ENCODE measurements at regions not wholly inside any gene's neighbourhood (a gene's known extent, or its start where the extent isn't known, plus 50 kb on each side); places are given as distances from the start of the nearest gene placed in this dataset.

DNA sequence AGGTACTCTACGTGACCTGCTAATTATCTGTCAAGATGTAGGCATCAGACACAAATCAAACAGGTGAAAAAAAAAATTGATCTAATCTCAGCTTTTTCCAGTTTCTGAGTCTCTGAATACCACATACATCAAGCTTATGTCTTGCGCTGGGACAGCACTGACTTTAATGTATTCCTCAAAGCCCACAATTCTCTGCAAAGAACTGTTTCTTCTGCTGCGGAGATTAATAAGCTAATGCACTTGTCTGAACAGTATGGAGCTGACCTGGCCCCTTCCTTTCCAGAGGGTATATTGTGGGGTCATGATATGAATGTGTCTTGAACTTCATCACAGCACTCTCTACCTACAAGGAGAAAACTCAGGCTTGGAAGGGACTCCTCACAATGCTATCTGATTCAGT, 87.8 kb downstream of the FOXB1 start:
- no peak for DNase-seq (ENCODE audit: low read depth)
- no peak overlapping the region for H3K4me3 ChIP-seq (ENCODE audit: low read depth, low read length)
- TF ChIP-seq, protein P1, sequence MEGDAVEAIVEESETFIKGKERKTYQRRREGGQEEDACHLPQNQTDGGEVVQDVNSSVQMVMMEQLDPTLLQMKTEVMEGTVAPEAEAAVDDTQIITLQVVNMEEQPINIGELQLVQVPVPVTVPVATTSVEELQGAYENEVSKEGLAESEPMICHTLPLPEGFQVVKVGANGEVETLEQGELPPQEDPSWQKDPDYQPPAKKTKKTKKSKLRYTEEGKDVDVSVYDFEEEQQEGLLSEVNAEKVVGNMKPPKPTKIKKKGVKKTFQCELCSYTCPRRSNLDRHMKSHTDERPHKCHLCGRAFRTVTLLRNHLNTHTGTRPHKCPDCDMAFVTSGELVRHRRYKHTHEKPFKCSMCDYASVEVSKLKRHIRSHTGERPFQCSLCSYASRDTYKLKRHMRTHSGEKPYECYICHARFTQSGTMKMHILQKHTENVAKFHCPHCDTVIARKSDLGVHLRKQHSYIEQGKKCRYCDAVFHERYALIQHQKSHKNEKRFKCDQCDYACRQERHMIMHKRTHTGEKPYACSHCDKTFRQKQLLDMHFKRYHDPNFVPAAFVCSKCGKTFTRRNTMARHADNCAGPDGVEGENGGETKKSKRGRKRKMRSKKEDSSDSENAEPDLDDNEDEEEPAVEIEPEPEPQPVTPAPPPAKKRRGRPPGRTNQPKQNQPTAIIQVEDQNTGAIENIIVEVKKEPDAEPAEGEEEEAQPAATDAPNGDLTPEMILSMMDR (IDR thresholded peaks at IDR 0.05; ENCODE audit: control insufficient read depth, extremely low read depth, insufficient read depth) = no peak

DNA sequence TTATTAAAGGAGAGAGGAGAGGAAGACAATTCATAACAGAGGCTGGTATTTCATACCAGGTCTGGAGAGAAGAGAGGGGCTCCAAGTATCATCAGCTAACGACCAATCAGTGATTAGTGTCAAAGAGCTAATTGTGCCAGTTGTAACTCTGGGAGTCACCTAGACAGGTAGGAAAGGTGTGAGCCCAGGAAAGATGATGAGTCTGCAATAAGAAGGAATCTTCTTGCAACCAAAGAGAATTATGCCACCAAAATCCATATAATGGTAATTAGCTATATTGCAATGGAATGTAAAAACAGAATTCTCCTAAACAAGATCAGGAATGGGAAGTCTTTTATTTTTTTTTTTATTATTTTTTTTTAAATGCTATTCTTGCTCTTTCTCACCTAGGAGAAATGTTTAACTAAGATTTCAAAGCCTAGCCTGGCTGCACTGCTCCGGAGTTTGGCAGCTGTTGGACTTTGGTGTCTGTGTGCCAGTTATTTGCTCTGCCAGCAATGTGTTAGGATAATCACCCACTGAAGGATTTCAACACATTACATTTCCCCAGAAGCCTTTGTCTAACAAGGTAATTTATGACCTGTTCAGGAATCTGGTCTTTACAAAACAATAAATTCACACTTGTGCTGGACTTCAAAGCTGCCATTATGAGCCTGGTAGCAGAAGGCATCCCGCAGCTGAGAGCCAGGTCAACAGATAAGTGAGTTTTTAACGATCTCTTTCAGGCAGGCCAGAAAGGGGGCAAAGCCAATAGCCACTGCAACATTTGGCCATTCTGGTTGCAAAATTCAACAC, 89.4 kb downstream of the FOXB1 start:
- TF ChIP-seq, protein P1 (IDR thresholded peaks at IDR 0.05; ENCODE audit: control insufficient read depth, extremely low read depth, insufficient read depth) = no peak
- DNase-seq (ENCODE audit: low read depth) = no peak
- H3K4me3 ChIP-seq (ENCODE audit: low read depth, low read length) = no peak overlapping the region

DNA sequence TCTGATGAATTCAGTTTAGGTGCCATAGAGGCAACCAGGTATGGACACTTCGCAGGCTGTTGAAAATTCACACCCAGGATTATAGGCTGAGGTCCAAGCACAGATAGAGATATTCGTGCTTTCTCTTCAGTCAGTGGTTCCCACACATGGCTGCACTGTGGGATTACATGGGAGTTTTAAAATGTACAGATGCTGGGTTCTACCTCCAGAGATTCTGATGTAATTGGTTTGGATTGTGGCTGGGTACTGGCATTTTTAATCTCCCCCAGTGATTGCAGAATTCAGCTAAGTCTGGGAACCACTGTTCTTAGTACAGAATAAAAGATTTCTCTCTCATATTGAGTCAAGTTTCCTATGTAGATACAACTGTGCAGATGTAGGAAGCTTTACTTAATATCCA, 91.6 kb downstream of the FOXB1 start:
- TF ChIP-seq, protein P1 (IDR thresholded peaks at IDR 0.05; ENCODE audit: control insufficient read depth, extremely low read depth, insufficient read depth) = no peak

DNA sequence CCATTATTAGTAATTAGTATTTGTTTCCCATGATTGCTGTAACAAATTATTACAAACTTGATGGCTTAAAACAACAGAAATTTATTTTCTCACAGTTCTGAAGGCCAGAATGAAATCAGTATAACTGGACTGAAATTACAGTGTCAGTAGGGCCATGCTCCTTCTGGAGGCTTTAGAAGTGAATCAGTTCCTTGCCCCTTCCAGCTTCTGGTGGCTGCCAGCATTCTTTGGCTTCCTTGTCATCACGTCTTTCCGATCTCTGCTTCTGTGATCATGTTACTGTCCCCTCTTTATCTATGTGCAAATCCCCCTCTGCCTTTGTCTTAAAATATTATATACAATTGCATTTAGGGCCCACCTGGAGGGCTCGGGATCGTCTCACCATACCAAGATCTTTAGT, 92.0 kb downstream of the FOXB1 start:
- no peak overlapping the region for H3K4me3 ChIP-seq (ENCODE audit: low read depth, low read length)
- DNase-seq (ENCODE audit: low read depth) = no peak
- TF ChIP-seq, protein P1 (IDR thresholded peaks at IDR 0.05; ENCODE audit: control insufficient read depth, extremely low read depth, insufficient read depth) = no peak

More for the DNA sequence above, 91.6 kb downstream of the FOXB1 start:
- DNase-seq (ENCODE audit: low read depth) = no peak
- H3K4me3 ChIP-seq (ENCODE audit: low read depth, low read length) = no peak overlapping the region

DNA sequence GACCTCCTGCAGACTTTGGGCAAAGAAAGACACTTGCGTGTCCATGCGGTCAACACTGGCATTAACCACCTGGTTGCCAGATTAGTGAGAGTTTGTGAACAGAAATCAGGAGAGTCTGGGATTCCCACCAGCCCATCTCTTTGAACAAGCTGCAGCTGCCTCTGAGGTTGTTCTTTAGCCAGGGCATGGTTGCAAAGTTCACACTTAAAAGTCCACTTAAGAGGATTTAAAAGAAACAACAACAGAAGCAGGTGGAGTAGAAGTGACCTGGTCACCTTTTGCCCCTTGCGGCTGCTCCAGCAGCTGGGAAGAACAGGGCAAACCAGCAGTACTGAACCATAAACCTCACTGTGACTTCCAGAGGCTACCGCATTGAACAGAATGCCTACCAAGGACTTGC, 97.3 kb downstream of the FOXB1 start:
- no peak overlapping the region for H3K4me3 ChIP-seq (ENCODE audit: low read depth, low read length)
- TF ChIP-seq, protein P1 (IDR thresholded peaks at IDR 0.05; ENCODE audit: control insufficient read depth, extremely low read depth, insufficient read depth) = no peak
- DNase-seq (ENCODE audit: low read depth) = no peak

DNA sequence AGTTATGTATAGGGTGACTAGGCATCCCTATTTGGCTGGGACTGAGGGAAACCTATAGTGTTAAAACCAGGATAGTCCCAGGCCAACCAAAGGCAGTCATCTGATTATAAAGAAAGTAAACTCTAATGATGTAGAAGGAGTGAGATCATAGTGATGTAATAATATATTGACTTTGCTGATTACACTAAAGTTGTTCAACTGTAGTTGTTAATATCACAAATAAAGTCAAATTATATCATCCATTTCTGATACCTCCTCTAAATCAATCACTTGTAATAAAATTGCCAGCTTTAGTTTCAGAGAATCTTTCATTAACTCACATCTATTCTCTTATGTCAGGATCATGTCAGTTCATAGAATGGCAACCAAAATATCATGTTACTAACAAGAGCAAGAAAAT, 98.6 kb downstream of the FOXB1 start:
- TF ChIP-seq, protein P1 (IDR thresholded peaks at IDR 0.05; ENCODE audit: control insufficient read depth, extremely low read depth, insufficient read depth) = no peak
- no peak for DNase-seq (ENCODE audit: low read depth)
- H3K4me3 ChIP-seq (ENCODE audit: low read depth, low read length) = no peak overlapping the region

DNA sequence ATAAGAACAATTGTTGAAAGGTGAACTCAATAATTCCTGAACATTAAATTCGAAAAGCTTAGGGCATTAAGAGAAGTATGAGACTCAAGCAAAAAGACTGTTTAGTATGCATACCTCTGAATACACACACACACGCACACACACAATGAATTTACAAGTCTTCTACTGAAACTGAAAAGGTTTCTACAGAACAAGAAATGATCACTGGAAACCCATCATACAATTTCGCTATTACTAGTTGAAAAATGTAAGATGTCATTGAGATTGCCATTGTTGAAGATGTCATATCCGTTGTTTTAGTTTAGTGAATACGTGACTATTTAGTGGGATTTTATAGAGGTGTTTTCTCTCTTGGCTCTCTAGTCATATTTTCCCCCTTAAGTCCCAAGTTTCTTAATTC, 106.8 kb downstream of the FOXB1 start:
- DNase-seq (ENCODE audit: low read depth) = no peak
- TF ChIP-seq, protein P1 (IDR thresholded peaks at IDR 0.05; ENCODE audit: control insufficient read depth, extremely low read depth, insufficient read depth) = no peak
- no peak overlapping the region for H3K4me3 ChIP-seq (ENCODE audit: low read depth, low read length)

All from LNCaP clone FGC (cell line).